HG02970 (cell line): ENCODE measurements at regions not wholly inside any gene's neighbourhood (a gene's known extent, or its start where the extent isn't known, plus 50 kb on each side); places are given as distances from the start of the nearest gene placed in this dataset.
"Not testable (repeated sequence)": the region's sequence is repeated elsewhere in the genome, so short reads cannot be mapped to it uniquely, and the experiment has no call there.

Experiments used
- ATAC-seq: cut with Tn5 transposase; IDR thresholded peaks from one replicate; pipeline ENCODE4 v1.9.1; 2021; ENCODE audit warnings: mild to moderate bottlenecking, moderate library complexity, moderate number of reproducible peaks; ENCODE audit not compliant: unreplicated experiment, low FRiP score

- ATAC-seq, result no peak
Measured at GRCh38 chr10:78333362-78334143, 299.9 kb downstream of the RPS24 start.

- no peak for ATAC-seq
Measured at GRCh38 chr10:78335371-78335690, 301.7 kb downstream of the RPS24 start.

GRCh38 chr10:78335691-78336401 lies 302.2 kb downstream of the RPS24 start:
- no peak for ATAC-seq

DNA sequence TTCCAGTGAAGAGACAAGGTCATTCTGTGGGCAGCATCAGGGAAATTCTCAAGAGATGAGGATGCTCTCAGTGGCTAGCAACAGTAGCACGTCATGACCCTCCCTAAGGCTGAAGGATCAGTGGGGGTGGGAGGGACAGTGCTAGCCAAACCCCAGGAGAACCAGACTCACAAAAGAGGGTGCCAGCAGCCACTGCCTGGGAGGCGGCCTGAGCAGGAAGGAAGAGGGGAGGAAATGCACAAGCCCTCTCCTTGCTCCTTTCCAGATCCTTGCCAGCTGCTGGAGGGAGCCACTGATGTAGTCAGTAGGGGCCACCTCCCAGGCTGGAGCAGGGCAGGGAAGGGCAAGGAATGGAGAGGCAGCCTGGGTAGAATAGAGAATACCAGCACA lies 302.7 kb downstream of the RPS24 start:
- no peak for ATAC-seq

- no peak for ATAC-seq
Measured at GRCh38 chr10:78337016-78337415, 303.4 kb downstream of the RPS24 start.

- no peak for ATAC-seq
Measured at GRCh38 chr10:78337646-78338391, 304.2 kb downstream of the RPS24 start.

DNA sequence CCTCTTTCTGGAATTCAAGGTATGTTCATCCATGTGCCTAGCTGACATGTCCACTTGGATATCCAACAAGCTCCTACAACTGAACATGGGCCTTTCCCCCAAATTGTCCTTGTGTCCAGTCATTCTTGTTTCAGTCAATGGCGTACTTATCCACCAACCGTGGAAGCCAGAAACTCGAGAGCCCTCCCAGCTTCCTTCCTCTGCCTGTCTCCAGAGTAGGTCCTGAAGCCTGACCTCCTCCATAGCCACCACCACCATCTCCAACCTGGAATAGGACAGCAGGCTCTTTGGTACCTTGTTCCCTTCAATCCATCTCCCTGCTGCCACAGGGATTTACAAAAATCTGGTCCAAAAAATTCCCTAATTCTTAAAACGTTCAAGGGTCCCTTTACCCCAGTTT lies 305.1 kb downstream of the RPS24 start:
- no peak for ATAC-seq

- no peak for ATAC-seq
Measured at GRCh38 chr10:78339251-78339650, 305.6 kb downstream of the RPS24 start.

DNA sequence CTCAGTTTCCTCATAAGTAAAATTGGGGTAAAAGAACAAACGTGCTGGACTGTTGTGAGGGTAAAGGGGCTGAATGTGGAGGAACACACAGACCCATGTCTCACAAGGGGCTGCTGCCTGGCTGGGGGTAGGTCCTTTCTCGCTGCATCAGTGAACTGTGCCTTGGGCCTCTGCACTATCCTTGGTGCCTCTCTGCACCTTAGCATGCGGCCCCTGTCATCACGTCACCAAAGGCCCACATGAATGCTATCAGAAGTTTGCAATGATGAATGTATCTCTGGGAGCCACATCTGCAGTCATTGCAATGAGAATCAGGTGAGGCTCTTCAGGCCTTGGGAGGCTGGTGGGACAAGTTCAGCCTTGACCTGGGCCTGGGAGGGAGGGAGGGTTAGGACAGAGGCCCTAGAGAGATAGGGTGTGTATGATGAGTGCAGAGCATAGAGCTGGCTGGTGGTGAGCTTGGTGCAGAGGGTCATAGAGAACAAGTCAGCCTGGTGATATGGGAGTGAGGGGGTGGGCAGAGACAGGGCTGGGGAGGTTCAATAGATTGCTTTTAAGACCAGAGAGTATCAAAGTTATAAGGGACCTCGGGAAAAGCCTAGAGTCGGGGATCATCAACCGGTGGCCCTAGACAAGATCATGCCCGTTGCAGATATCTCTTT lies 308.4 kb downstream of the RPS24 start:
- ATAC-seq, result no peak

DNA sequence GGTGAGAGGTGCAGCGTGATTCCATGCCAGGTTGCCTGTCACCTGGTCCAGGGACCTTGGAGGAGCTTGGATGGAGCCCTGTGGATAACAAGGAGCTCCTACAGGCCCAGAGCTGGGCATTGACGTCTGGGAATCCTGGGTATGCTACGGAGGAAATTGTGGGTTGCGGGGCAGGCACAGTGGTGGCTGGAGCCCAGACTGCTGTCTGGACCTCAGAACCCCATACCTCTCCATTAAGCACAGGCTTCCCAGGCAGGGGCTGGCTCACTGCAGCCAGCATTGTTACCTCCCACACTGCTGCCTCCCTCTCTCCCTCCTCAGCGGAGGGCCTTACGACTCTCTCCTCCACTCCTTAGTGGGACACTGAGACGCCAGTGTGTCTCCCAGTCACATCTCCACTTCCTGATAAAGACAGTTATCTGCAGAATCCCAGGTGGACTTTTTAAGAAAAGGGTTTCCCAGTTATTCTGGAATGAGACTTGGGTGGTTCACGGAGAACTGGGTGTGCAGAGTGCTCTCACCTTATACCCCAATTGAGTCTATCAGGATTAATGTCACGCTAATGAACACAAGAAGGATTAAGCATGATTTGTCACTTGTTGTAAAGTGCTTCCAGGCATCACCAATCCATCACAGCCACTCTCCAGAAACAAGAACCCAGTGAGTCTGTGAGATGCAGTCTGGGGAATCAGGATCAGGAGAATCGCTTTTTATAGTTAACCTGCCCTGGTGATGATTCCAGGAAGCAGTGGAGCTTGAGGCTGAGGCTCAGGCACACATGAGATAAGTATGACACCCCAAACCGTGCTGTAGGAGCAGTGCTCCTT lies 309.4 kb downstream of the RPS24 start:
- no peak for ATAC-seq

DNA sequence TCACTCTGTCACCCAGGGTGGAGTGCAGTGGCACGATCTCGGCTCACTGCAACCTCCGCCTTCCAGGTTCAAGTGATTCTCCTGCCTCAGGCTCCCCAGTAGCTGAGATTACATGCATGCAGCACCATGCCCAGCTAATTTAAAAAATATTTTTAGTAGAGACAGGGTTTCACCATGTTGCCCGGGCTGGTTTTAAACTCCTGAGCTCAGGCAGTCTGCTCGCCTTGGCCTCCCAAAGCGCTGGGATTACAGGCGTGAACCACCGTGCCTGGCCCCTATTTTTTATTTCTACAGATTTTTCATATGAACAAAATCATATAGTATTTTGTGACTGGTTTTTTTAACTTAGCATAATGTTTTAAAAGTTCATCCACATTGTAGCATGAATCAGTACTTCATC lies 310.6 kb downstream of the RPS24 start:
- not testable (repeated sequence) for ATAC-seq

GRCh38 chr10:78345515-78345914 lies 311.9 kb downstream of the RPS24 start:
- ATAC-seq, result not testable (repeated sequence)

GRCh38 chr10:78346721-78347120 lies 313.1 kb downstream of the RPS24 start:
- no peak for ATAC-seq

DNA sequence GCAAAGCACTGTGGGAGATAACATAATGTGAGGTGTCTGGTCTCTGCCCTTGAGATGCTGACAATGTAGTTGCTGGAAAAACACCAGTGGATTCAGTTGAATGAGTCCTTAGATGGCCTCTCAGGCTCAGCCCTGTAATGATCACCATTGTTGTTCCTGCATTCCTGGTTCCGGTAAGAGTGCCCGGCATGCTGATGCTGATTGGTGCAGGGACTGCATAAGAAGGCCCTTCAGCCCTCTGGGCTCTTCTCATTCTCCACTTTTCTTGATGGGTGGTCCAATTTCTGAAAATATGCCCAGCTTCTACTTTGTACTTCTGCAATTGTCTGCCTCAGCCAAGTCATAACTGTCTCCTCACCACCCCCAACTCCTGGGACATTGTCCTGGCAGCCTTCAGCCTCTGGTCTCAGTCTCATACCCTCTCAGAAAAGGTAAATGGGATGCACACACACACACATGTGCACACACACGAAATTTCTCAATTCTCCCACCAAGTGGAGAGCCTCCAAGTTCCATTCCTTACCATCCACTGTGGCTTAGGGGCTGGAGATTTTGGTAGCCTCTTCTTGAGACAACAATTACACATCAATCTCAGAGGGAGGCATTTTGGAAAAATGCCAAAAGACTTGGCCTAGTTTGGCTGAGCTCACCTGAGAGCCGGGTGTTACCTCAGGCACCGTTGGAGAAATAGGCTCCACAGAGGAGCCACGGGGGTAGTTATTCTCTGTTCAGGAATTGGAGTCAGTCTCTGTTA lies 314.9 kb downstream of the RPS24 start:
- no peak for ATAC-seq

DNA sequence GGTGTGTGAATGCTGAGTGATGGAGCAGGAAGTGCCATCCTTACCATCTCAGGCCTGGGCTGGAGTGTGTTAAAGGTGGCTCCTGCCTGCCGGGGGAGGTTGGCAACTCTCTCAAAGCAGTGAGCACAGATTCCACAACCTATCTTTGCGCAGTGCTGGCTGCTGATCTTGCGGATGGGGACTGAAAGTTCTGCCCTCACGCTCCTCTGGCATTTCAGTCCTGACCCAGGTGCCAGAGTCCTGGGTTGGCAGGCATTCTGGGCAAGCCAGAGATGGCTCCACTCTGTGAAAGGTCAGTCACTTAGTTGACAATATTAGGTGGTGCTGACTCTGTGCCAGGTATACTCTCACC lies 315.5 kb downstream of the RPS24 start:
- no peak for ATAC-seq

DNA sequence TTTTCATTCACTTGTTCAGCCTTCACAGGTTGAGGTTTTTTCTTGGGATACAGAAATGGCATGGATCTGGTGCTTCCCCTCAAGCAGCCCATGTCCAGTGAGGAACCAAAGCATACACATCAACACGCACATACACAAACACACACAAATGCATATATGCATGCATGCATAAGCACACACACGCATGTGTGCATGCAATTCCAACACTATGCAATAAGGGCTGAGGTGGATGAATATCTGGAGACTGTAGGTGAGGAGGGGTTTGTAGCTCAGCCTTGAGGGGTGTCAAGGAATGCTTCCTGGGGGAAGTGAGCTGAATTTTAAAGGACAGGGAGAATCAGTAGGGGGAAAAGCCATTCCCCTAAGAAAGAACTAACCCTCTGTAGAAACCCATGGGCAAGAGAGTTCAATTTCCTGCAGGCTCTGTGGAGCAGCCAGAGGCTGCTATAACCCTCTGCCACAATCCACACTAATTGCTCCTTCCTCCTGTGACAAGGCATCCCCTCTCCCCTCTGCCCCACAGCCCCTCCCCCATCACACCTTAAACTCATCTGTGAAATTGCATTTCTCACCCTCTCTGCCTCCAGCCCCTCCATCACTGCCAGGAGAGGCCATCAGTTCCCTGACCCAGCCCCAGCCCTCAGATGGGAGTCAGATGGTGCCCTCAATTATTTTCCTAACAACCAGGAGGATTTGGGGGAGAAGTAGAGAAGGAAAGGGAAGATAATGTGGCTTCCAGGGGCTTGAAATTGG lies 316.4 kb downstream of the RPS24 start:
- no peak for ATAC-seq

DNA sequence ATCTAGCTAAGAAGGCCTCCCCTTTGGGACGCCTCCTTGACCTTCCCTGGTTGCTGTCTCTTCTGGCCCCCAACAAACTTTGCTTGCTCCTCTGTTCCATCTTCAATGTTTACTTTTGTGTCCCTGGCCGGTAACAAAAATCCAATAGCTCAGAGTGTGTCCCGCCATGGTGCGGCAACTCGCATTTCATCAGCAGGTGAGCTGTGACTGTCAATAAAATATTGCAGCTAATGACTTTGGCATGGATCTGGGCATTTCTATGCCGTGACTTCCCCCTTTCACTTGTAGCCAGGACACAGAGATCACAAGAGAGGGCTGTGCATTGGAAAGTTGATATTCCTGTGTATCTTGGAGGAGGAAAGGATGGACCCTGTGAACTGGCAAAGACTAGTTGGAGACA lies 317.6 kb downstream of the RPS24 start:
- no peak for ATAC-seq

DNA sequence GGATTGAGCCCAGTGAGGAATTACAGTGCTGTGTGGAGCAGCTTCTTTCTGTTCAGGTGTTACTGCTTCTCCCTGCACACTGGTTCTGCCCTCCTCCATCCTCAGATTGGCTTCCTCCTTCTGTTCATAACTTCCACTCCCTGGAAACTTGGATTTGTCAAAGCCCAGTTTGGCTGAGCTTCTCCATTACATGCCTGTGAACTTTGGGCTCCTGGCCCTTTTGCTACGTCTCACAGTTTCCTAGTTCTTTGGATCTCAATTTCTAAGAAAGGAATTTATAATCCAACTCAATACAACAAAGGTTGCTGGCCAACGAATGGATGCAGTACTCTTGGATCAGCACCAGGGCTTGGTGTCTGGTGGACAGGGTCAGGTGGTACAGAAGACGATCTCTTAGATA lies 318.1 kb downstream of the RPS24 start:
- ATAC-seq, result no peak

DNA sequence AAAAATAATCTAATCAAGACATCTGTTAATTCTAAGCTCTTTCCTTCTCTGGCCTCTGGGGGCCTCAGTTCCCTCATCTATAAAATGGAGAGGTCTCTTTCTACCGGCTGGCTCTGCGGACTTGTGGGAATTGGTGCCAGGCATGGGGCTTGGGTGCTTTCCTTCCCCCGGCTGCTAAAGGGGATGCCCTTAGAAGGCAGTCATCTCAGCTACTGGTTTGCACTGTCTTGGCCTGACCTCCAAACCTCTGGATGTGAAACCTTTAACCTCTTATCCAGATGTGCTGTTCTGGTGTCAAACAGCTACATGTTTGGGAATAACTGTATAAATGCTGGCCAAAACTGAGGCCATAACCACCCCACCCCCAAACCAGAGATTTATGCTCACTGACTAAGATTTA lies 320.0 kb downstream of the RPS24 start:
- ATAC-seq, result no peak
